ENCODE measurements at regions not wholly inside any gene's neighbourhood (a gene's known extent, or its start where the extent isn't known, plus 50 kb on each side); places are given as distances from the start of the nearest gene placed in this dataset.

DNA sequence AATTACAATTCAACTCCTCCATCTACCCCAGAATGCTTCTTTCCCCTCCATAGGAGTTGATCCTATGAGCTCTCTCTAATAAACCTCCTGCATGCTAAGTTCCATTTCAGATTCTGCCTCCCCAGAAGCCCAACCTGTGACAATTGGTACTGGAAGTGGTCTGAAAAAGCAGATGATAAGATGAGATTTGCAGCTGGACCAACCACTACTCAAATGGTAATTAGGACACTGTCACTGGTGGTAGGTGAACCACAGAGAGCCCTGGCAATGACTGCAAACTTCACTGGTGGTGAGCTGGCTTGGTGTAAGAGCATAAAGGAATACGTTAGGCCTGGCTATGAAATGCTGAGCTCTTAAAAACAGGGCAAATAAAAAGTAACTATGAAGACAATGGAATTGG, 112.6 kb downstream of the ESM1 start:
- TF ChIP-seq CTCF (IDR thresholded peaks at IDR 0.05) = no peak
- no peak for TF ChIP-seq POLR2A (IDR thresholded peaks at IDR 0.05)

Data from suprapubic skin (tissue), 3 donors.